Tibial nerve (tissue), 4 donors: ENCODE measurements at regions not wholly inside any gene's neighbourhood (a gene's known extent, or its start where the extent isn't known, plus 50 kb on each side); places are given as distances from the start of the nearest gene placed in this dataset.

ENCODE experiments used
- EP300 ChIP-seq, 2 donors: sonication (generic); formaldehyde crosslinking; IDR thresholded peaks; one replicate each; pipeline ENCODE4 v1.6.1; 2017; ENCODE audit warnings: antibody characterized with exemption in 2 of 2, mild to moderate bottlenecking in 1 of 2
- POLR2A ChIP-seq, 2 donors: fragments of 450-650 bp; IDR thresholded peaks; one replicate each; pipeline ENCODE4 v1.6.1; 2017; ENCODE audit warnings: antibody characterized with exemption in 2 of 2, mild to moderate bottlenecking in 2 of 2, moderate library complexity in 2 of 2
- TF ChIP-seq, protein P1 (sequence below), 5 experiments: fragments of 200-600 bp in 3 of 5; fragments of 450-650 bp in 2 of 5; sonication (generic) in 3 of 5; IDR thresholded peaks; one replicate each; pipeline ENCODE4 v1.5.1; 2016 to 2019; ENCODE audit warnings: antibody characterized with exemption in 5 of 5, mild to moderate bottlenecking in 3 of 5, moderate library complexity in 2 of 5

DNA sequence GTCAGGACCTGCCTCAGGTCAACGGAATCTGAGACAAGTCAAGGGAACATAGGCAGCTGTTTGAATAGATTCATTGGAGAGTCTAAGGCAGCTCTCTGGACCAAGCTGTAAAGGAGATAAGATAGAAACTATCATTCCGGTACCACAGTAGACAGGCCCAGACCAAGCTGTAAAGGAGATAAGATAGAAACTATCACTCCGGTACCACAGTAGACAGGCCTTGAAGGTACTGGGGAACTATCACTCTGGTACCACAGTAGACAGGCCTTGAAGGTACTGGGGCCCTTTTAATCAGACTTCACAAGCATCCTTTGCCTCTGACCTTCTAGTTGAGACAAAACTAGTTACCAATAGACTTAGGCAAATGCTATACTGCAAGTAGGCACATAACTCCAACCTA is 346.1 kb downstream of the DCDC2C start:
- TF ChIP-seq, protein P1, sequence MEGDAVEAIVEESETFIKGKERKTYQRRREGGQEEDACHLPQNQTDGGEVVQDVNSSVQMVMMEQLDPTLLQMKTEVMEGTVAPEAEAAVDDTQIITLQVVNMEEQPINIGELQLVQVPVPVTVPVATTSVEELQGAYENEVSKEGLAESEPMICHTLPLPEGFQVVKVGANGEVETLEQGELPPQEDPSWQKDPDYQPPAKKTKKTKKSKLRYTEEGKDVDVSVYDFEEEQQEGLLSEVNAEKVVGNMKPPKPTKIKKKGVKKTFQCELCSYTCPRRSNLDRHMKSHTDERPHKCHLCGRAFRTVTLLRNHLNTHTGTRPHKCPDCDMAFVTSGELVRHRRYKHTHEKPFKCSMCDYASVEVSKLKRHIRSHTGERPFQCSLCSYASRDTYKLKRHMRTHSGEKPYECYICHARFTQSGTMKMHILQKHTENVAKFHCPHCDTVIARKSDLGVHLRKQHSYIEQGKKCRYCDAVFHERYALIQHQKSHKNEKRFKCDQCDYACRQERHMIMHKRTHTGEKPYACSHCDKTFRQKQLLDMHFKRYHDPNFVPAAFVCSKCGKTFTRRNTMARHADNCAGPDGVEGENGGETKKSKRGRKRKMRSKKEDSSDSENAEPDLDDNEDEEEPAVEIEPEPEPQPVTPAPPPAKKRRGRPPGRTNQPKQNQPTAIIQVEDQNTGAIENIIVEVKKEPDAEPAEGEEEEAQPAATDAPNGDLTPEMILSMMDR (IDR thresholded peaks at IDR 0.05): no peak
- TF ChIP-seq POLR2A (IDR thresholded peaks at IDR 0.05) (no peak), EP300 (IDR thresholded peaks at IDR 0.05) (no peak)
